Loucy (cell line): ENCODE measurements at regions not wholly inside any gene's neighbourhood (a gene's known extent, or its start where the extent isn't known, plus 50 kb on each side); places are given as distances from the start of the nearest gene placed in this dataset.

Source experiments
- EZH2phosphoT487 ChIP-seq: fragments of 200-600 bp; IDR thresholded peaks from 2 replicates; pipeline ENCODE4 v1.6.1; 2018; ENCODE audit warnings: antibody characterized with exemption, mild to moderate bottlenecking, moderate library complexity, borderline replicate concordance
- TF ChIP-seq, protein P1 (sequence below): fragments of 200-600 bp; sonication (generic); conservative IDR thresholded peaks from 2 replicates; pipeline ENCODE4 v1.5.1; 2014; ENCODE audit warnings: mild to moderate bottlenecking, antibody characterized with exemption, low read length

DNA sequence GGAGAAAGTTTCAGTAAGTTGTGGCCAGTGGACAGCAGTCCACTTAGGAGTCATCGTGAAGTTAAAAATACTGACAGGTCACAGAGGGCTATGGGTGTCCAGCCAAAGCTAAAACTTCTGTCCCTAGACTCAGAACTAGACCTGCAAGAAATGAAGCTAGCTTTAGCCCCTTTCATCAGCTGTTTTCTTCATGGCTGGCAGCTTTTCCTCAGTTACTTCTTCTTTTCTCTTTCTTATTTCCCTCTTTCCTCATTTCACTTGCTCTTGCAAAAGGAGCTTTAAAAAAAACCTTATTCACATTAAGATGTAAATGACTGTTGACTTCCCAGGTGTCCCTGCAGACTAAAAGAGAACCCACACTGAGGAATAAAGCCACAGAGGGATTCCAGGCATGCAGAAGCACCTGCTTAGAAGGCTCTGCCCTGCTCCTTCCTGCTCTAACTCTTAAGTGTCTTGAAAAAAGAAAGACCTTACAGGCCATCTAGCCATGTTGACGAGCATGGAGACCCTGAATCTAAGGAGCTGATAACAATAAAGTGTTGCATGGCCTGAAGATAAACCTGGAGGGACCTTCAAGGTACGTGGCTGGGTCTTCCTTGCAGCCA is 69.7 kb upstream of the CCND2 start:
- TF ChIP-seq, protein P1, sequence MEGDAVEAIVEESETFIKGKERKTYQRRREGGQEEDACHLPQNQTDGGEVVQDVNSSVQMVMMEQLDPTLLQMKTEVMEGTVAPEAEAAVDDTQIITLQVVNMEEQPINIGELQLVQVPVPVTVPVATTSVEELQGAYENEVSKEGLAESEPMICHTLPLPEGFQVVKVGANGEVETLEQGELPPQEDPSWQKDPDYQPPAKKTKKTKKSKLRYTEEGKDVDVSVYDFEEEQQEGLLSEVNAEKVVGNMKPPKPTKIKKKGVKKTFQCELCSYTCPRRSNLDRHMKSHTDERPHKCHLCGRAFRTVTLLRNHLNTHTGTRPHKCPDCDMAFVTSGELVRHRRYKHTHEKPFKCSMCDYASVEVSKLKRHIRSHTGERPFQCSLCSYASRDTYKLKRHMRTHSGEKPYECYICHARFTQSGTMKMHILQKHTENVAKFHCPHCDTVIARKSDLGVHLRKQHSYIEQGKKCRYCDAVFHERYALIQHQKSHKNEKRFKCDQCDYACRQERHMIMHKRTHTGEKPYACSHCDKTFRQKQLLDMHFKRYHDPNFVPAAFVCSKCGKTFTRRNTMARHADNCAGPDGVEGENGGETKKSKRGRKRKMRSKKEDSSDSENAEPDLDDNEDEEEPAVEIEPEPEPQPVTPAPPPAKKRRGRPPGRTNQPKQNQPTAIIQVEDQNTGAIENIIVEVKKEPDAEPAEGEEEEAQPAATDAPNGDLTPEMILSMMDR = no peak
- TF ChIP-seq EZH2phosphoT487 = no peak
